ENCODE measurements at regions not wholly inside any gene's neighbourhood (a gene's known extent, or its start where the extent isn't known, plus 50 kb on each side); places are given as distances from the start of the nearest gene placed in this dataset.

GRCh38 chr2:180735799-180736198, 244.6 kb upstream of the UBE2E3 start:
- no peak overlapping the region for H3K4me3 ChIP-seq (ENCODE audit: low read depth, low read length)
- no peak for DNase-seq (ENCODE audit: low read depth)
- TF ChIP-seq CTCF (IDR thresholded peaks at IDR 0.05; ENCODE audit: insufficient read depth, low read length), result no peak

- TF ChIP-seq CTCF (IDR thresholded peaks at IDR 0.05; ENCODE audit: insufficient read depth, low read length), result no peak
- DNase-seq (ENCODE audit: low read depth), result no peak
- H3K4me3 ChIP-seq (ENCODE audit: low read depth, low read length), result no peak overlapping the region
Observed at GRCh38 chr2:180734382-180734781, 246.0 kb upstream of the UBE2E3 start.

- no peak overlapping the region for H3K4me3 ChIP-seq (ENCODE audit: low read depth, low read length)
- no peak for DNase-seq (ENCODE audit: low read depth)
- TF ChIP-seq CTCF (IDR thresholded peaks at IDR 0.05; ENCODE audit: insufficient read depth, low read length), result no peak
Observed at GRCh38 chr2:180733330-180733729, 247.1 kb upstream of the UBE2E3 start.

GRCh38 chr2:180732337-180732736, 248.1 kb upstream of the UBE2E3 start:
- no peak overlapping the region for H3K4me3 ChIP-seq (ENCODE audit: low read depth, low read length)
- TF ChIP-seq CTCF (IDR thresholded peaks at IDR 0.05; ENCODE audit: insufficient read depth, low read length), result no peak
- DNase-seq (ENCODE audit: low read depth), result no peak

GRCh38 chr2:180730976-180731375, 249.4 kb upstream of the UBE2E3 start:
- TF ChIP-seq CTCF (IDR thresholded peaks at IDR 0.05; ENCODE audit: insufficient read depth, low read length), result no peak
- DNase-seq (ENCODE audit: low read depth), result peak; percentile 45
- H3K4me3 ChIP-seq (ENCODE audit: low read depth, low read length), result no peak overlapping the region

GRCh38 chr2:180728928-180729559, 251.4 kb upstream of the UBE2E3 start:
- peak; percentile 92 for DNase-seq (ENCODE audit: low read depth)
- no peak for TF ChIP-seq CTCF (IDR thresholded peaks at IDR 0.05; ENCODE audit: insufficient read depth, low read length)
- H3K4me3 ChIP-seq (ENCODE audit: low read depth, low read length), result no peak overlapping the region

- no peak for TF ChIP-seq CTCF (IDR thresholded peaks at IDR 0.05; ENCODE audit: insufficient read depth, low read length)
- DNase-seq (ENCODE audit: low read depth), result no peak
- H3K4me3 ChIP-seq (ENCODE audit: low read depth, low read length), result no peak overlapping the region
Observed at GRCh38 chr2:180723712-180724111, 256.7 kb upstream of the UBE2E3 start.

Measured in fibroblast of the aortic adventitia (primary cell).